ENCODE measurements at regions not wholly inside any gene's neighbourhood (a gene's known extent, or its start where the extent isn't known, plus 50 kb on each side); places are given as distances from the start of the nearest gene placed in this dataset.

DNA sequence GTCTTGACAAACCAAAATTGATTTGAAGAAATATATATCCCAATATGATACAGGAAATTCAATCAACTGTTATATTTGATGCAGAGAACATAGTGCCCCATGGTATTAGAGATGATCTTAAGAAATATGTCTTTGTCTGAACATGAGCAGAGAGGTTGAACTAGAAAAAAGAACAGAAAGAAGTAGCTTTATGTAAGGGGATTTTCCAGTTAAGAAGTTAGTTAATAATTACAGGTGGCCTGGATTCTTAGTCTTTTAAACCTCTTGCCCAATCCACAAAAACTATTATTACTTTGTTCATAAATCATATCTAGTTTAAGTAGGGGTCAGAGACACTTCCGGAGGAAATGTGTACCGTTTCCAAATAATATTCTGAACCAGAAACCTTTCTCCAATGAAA, 1186.7 kb upstream of the EPHA6 start:
- no peaks in the 10 kb centered on the region for H3K79me2 ChIP-seq (ENCODE audit: control insufficient read depth, low read length)

DNA sequence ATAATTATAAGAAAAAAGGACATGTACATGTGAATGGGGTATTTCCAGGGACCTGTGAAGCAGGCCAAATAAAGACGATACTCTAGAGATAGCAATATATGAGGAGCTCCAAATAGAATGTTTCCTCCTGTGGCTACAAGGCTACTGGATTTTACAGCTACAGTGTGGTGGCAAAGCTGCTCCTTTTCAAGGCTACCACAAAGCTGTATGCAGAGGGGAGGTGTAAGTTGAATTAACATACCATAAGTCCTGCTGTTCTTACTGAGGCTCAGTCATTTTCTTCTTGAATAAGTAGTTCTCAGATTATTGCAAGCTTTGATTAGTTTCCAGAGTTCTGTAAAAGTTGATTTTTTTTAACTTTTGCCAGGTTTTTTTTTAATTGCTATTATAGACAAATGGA, 1184.6 kb upstream of the EPHA6 start:
- TF ChIP-seq EZH2phosphoT487 (IDR thresholded peaks at IDR 0.05; ENCODE audit: borderline replicate concordance, low read length): no peak
- no peak overlapping the region for H3K27ac ChIP-seq (ENCODE audit: low read depth, low read length)

More for the DNA sequence above, 1186.7 kb upstream of the EPHA6 start:
- no peaks in the 10 kb centered on the region for H3K9me2 ChIP-seq (replicated peaks; ENCODE audit: control insufficient read depth, low read length)
- no peaks in the 10 kb centered on the region for H3K4me1 ChIP-seq (ENCODE audit: control insufficient read depth, low read length)
- no peak overlapping the region for H3K4me3 ChIP-seq (ENCODE audit: low read length)
- H3K36me3 ChIP-seq (ENCODE audit: control insufficient read depth, low read length): no peaks in the 10 kb centered on the region
- TF ChIP-seq, protein P1, sequence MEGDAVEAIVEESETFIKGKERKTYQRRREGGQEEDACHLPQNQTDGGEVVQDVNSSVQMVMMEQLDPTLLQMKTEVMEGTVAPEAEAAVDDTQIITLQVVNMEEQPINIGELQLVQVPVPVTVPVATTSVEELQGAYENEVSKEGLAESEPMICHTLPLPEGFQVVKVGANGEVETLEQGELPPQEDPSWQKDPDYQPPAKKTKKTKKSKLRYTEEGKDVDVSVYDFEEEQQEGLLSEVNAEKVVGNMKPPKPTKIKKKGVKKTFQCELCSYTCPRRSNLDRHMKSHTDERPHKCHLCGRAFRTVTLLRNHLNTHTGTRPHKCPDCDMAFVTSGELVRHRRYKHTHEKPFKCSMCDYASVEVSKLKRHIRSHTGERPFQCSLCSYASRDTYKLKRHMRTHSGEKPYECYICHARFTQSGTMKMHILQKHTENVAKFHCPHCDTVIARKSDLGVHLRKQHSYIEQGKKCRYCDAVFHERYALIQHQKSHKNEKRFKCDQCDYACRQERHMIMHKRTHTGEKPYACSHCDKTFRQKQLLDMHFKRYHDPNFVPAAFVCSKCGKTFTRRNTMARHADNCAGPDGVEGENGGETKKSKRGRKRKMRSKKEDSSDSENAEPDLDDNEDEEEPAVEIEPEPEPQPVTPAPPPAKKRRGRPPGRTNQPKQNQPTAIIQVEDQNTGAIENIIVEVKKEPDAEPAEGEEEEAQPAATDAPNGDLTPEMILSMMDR (IDR thresholded peaks at IDR 0.05; ENCODE audit: low read depth, low read length, poor library complexity, severe bottlenecking): no peak
- TF ChIP-seq EZH2phosphoT487 (IDR thresholded peaks at IDR 0.05; ENCODE audit: borderline replicate concordance, low read length): no peak
- H3K4me2 ChIP-seq (ENCODE audit: low read length): no peak overlapping the region
- H3K27ac ChIP-seq (ENCODE audit: low read depth, low read length): no peak overlapping the region
- H4K20me1 ChIP-seq (ENCODE audit: control insufficient read depth, insufficient read depth, low read depth, low read length): no peaks in the 10 kb centered on the region
- H3F3A ChIP-seq (ENCODE audit: control insufficient read depth, insufficient read depth): no peaks in the 10 kb centered on the region
- no peaks in the 10 kb centered on the region for H3K27me3 ChIP-seq (ENCODE audit: control insufficient read depth, low read length)
- H3K9me3 ChIP-seq (ENCODE audit: control insufficient read depth, insufficient read depth, low read length): no peaks in the 10 kb centered on the region

GRCh38 chr3:95645291-95645690, 1169.1 kb upstream of the EPHA6 start:
- no peak for TF ChIP-seq EZH2phosphoT487 (IDR thresholded peaks at IDR 0.05; ENCODE audit: borderline replicate concordance, low read length)
- TF ChIP-seq, protein P1 (IDR thresholded peaks at IDR 0.05; ENCODE audit: low read depth, low read length, poor library complexity, severe bottlenecking): no peak
- H4K20me1 ChIP-seq (ENCODE audit: control insufficient read depth, insufficient read depth, low read depth, low read length): no peaks in the 10 kb centered on the region
- no peak overlapping the region for H3K27ac ChIP-seq (ENCODE audit: low read depth, low read length)
- H3K9me2 ChIP-seq (replicated peaks; ENCODE audit: control insufficient read depth, low read length): no peaks in the 10 kb centered on the region
- no peak overlapping the region for H3K4me2 ChIP-seq (ENCODE audit: low read length)
- H3K36me3 ChIP-seq (ENCODE audit: control insufficient read depth, low read length): no peaks in the 10 kb centered on the region
- no peaks in the 10 kb centered on the region for H3K79me2 ChIP-seq (ENCODE audit: control insufficient read depth, low read length)
- no peaks in the 10 kb centered on the region for H3K9me3 ChIP-seq (ENCODE audit: control insufficient read depth, insufficient read depth, low read length)
- no peak overlapping the region for H3K4me3 ChIP-seq (ENCODE audit: low read length)
- H3K27me3 ChIP-seq (ENCODE audit: control insufficient read depth, low read length): no peaks in the 10 kb centered on the region
- no peaks in the 10 kb centered on the region for H3F3A ChIP-seq (ENCODE audit: control insufficient read depth, insufficient read depth)
- H3K4me1 ChIP-seq (ENCODE audit: control insufficient read depth, low read length): no peaks in the 10 kb centered on the region

More for the DNA sequence above, 1184.6 kb upstream of the EPHA6 start:
- Histone ChIP-seq H3K4me1 (ENCODE audit: control insufficient read depth, low read length) (no peaks in the 10 kb centered on the region), H3K27me3 (ENCODE audit: control insufficient read depth, low read length) (no peaks in the 10 kb centered on the region), H3K4me3 (ENCODE audit: low read length) (no peak overlapping the region), H4K20me1 (ENCODE audit: control insufficient read depth, insufficient read depth, low read depth, low read length) (no peaks in the 10 kb centered on the region), H3K4me2 (ENCODE audit: low read length) (no peak overlapping the region), H3K36me3 (ENCODE audit: control insufficient read depth, low read length) (no peaks in the 10 kb centered on the region), H3K79me2 (ENCODE audit: control insufficient read depth, low read length) (no peaks in the 10 kb centered on the region), H3K9me2 (replicated peaks; ENCODE audit: control insufficient read depth, low read length) (no peaks in the 10 kb centered on the region), H3K9me3 (ENCODE audit: control insufficient read depth, insufficient read depth, low read length) (no peaks in the 10 kb centered on the region), H3F3A (ENCODE audit: control insufficient read depth, insufficient read depth) (no peaks in the 10 kb centered on the region)

DNA sequence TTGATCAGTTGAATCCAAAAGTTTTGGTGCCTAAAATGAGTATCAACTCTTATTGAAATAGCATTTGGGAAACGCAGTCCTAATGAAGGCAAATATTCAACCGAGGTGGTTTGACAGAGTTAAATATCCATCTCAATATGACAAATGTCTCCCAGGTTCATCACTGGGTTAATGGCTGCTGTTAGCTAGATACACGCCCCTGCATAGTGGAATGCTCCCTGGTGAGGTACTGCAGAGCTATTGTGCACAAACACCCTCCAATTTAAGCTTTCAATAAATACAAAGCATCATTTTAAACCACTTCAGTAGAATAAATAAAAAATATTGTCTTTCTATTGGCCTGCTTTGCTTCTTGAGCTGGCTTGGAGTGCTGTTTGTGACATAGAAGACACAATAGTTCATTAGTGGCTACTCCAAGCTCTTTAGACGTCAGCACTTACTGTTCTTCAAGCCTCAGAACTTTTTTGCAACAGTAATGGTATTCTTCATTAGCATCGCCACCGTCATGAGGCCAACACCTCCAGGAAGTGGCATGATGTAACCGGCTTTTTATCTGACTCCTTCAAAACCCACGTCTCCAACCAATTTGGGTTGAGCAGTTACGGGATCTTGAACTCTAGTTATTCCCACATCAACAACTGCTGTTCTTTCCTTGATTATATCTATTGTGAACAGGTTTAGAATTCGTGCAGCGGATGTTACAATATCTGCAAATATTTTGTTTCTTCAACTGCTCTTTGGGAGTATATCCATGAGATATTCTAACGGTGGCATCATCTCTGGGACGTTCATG, 1159.6 kb upstream of the EPHA6 start:
- Histone ChIP-seq H3K79me2 (ENCODE audit: control insufficient read depth, low read length) (no peaks in the 10 kb centered on the region), H3K4me3 (ENCODE audit: low read length) (no peak overlapping the region), H3K9me3 (ENCODE audit: control insufficient read depth, insufficient read depth, low read length) (no peaks in the 10 kb centered on the region), H3F3A (ENCODE audit: control insufficient read depth, insufficient read depth) (no peaks in the 10 kb centered on the region), H3K4me2 (ENCODE audit: low read length) (no peak overlapping the region), H3K4me1 (ENCODE audit: control insufficient read depth, low read length) (no peaks in the 10 kb centered on the region), H3K27ac (ENCODE audit: low read depth, low read length) (no peak overlapping the region), H3K27me3 (ENCODE audit: control insufficient read depth, low read length) (no peaks in the 10 kb centered on the region), H3K9me2 (replicated peaks; ENCODE audit: control insufficient read depth, low read length) (no peaks in the 10 kb centered on the region), H3K36me3 (ENCODE audit: control insufficient read depth, low read length) (no peaks in the 10 kb centered on the region), H4K20me1 (ENCODE audit: control insufficient read depth, insufficient read depth, low read depth, low read length) (no peaks in the 10 kb centered on the region)
- TF ChIP-seq, protein P1 (IDR thresholded peaks at IDR 0.05; ENCODE audit: low read depth, low read length, poor library complexity, severe bottlenecking): no peak
- TF ChIP-seq EZH2phosphoT487 (IDR thresholded peaks at IDR 0.05; ENCODE audit: borderline replicate concordance, low read length): no peak

All from DOHH2 (cell line).